Esophagus muscularis mucosa (tissue), 4 donors: ENCODE measurements at regions not wholly inside any gene's neighbourhood (a gene's known extent, or its start where the extent isn't known, plus 50 kb on each side); places are given as distances from the start of the nearest gene placed in this dataset.

Experiments used
- DNase-seq: peaks from one replicate; pipeline ENCODE4 v3.0.0-alpha.2; 2017; ENCODE audit errors: extremely low spot score
- H3K27ac ChIP-seq, 4 donors: fragments of 200-600 bp; sonication (generic); replicated peaks in 1 of 4; 1 replicate in 3 of 4; 2 replicates in 1 of 4; pipeline ENCODE4 v1.5.1; 2016 to 2019; ENCODE audit warnings: mild to moderate bottlenecking in 1 of 4
- H3K27me3 ChIP-seq, 4 donors: fragments of 200-600 bp; sonication (generic); one replicate each; pipeline versions ENCODE4 v1.5.1 to v1.6.0; 2016 to 2019
- H3K36me3 ChIP-seq, 4 donors: fragments of 200-600 bp; sonication (generic); one replicate each; pipeline ENCODE4 v1.5.1; 2016 to 2019
- H3K4me1 ChIP-seq, 4 donors: fragments of 200-600 bp; sonication (generic); one replicate each; pipeline ENCODE4 v1.5.1; 2016 to 2019
- H3K4me3 ChIP-seq, 4 donors: fragments of 200-600 bp; sonication (generic); 1 replicate in 2 of 4; 2 replicates in 2 of 4; pipeline ENCODE4 v1.5.1; 2016 to 2019; ENCODE audit warnings: mild to moderate bottlenecking in 4 of 4, moderate library complexity in 1 of 4
- H3K9me3 ChIP-seq, 4 donors: fragments of 200-600 bp; sonication (generic); 1 replicate in 3 of 4; 2 replicates in 1 of 4; pipeline ENCODE4 v1.5.1; 2016 to 2019
- EP300 ChIP-seq: sonication (generic); formaldehyde crosslinking; IDR thresholded peaks from one replicate; pipeline ENCODE4 v1.6.1; 2017; ENCODE audit warnings: antibody characterized with exemption
- POLR2A ChIP-seq: fragments of 450-650 bp; IDR thresholded peaks from one replicate; pipeline ENCODE4 v1.6.1; 2017; ENCODE audit warnings: antibody characterized with exemption, moderate library complexity, mild to moderate bottlenecking, low read depth
- POLR2AphosphoS5 ChIP-seq, 2 donors: sonication (generic); formaldehyde crosslinking; IDR thresholded peaks; one replicate each; pipeline ENCODE4 v1.6.1; 2017; ENCODE audit warnings: antibody characterized with exemption in 2 of 2
- WGBS: methylation state at CpG from one replicate; pipeline ENCODE4 v1.1.5; 2018; 5-methylcytosine and 5-hydroxymethylcytosine counted together
- intact Hi-C: fragments of 100-400 bp; cut with DNase I; formaldehyde crosslinking; loops from one replicate; pipeline ENCODE4 v1.15.1; 2023
- TF ChIP-seq, protein P1 (sequence below), 3 experiments: fragments of 200-600 bp in 2 of 3; fragments of 450-650 bp in 1 of 3; sonication (generic) in 2 of 3; IDR thresholded peaks; one replicate each; pipeline ENCODE4 v1.5.1; 2017 to 2019; ENCODE audit warnings: antibody characterized with exemption in 3 of 3, mild to moderate bottlenecking in 2 of 3, moderate library complexity in 1 of 3

DNA sequence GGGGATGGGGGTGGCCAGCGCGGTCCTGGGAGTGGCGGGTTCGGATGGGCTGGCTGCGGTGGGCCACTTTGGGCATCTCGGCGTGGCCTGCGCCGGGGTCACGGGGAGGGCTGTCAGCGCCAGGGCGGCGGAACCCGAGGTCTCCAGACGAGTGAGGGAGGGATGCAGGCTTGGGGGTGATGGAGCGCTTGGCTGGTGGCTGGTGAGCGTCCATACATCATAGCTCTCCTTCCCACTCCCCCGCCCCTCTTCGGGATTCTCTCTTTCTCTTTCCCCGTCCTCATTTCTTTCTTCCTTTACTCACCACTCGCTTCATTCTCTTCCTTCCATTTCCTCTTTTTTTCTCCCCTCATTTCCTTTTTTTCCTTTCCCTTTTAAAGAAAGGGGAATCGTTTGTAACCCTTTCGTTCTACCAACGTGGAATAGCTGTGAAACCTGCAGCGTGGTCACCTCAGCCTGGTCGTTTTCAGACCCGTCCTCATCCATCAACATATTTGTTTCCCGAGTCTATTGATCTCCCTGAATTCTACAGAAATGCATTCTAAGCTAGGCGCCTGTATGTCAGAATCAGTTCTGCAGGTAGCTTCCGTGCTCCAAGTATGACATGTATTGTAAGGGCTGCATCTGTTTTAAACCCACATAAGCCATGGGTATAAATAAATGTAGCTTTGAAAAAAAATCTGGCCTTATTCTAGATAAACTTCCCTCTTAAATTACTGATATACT is 260.3 kb upstream of the E2F7 start:
- intact Hi-C loops = no loop called here
- DNase-seq = no peak

DNA sequence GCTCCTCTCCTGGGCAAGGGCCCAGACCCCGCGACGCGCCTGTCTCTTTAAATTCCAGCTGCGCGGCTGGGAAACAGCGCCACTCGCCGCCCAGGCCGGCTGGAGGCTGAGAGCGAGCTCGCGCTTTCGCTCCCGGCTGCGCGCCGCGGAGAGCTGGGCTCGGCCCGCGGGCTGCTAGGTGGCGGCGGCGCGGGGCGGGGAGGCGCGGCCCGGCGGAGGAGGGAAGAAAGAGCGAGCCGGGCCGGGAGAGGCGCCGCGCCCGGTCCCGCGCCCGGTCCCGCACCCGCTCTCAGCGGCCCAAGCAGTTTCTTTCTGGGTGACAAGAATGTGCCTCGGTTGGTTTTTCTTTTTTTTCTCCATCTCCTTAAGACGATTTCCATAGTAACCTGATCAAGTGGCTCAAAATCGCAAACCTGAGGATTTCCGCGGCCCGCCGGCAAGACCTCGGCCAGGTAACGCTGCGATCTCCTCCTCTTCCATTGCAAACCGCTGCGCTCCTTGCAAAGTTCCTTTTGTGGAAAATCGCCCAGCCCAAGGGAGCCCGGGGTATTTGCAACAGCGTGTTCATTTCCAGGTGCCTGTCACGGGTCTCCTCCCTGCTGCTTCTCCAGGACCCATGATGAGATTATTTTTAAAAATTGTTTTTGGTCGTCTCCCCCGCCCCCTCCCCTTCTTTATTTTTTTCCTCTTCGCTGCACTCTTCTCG is 259.5 kb upstream of the E2F7 start:
- Histone ChIP-seq H3K4me1 (peaks cover 0 to 22% (median 20%) of the 10 kb centered on the region in 4 donors), H3K36me3 (no peaks in the 10 kb centered on the region), H3K4me3 (peak overlapping the region; percentile 57 to 63 (median 60)), H3K27me3 (peaks cover 0 to 9% (median 2%) of the 10 kb centered on the region in 4 donors), H3K27ac (peak overlapping the region in 3 of 4 donors; percentile 25 to 48 (median 31)), H3K9me3 (no peaks in the 10 kb centered on the region)
- TF ChIP-seq, protein P1, sequence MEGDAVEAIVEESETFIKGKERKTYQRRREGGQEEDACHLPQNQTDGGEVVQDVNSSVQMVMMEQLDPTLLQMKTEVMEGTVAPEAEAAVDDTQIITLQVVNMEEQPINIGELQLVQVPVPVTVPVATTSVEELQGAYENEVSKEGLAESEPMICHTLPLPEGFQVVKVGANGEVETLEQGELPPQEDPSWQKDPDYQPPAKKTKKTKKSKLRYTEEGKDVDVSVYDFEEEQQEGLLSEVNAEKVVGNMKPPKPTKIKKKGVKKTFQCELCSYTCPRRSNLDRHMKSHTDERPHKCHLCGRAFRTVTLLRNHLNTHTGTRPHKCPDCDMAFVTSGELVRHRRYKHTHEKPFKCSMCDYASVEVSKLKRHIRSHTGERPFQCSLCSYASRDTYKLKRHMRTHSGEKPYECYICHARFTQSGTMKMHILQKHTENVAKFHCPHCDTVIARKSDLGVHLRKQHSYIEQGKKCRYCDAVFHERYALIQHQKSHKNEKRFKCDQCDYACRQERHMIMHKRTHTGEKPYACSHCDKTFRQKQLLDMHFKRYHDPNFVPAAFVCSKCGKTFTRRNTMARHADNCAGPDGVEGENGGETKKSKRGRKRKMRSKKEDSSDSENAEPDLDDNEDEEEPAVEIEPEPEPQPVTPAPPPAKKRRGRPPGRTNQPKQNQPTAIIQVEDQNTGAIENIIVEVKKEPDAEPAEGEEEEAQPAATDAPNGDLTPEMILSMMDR (IDR thresholded peaks at IDR 0.05) = peak; percentile 21 to 46 (median 23)
- TF ChIP-seq POLR2AphosphoS5 (IDR thresholded peaks at IDR 0.05) = peak in 1 of 2 donors; percentile 3
- TF ChIP-seq EP300 = no peak
- TF ChIP-seq POLR2A = no peak
- no peak for DNase-seq
- under 1% methylated on average over 57 of the region's 64 CpGs for WGBS
- intact Hi-C loops = no loop called here

More for the DNA sequence above, 260.3 kb upstream of the E2F7 start:
- Histone ChIP-seq H3K4me3 (peak overlapping the region; percentile 57 to 63 (median 60)), H3K27ac (peak overlapping the region in 1 of 4 donors; percentile 25), H3K36me3 (no peaks in the 10 kb centered on the region), H3K4me1 (peaks cover 0 to 22% (median 20%) of the 10 kb centered on the region in 4 donors), H3K9me3 (no peaks in the 10 kb centered on the region), H3K27me3 (peaks cover 0 to 7% (median 2%) of the 10 kb centered on the region in 4 donors)
- 10% methylated on average over 27 of the region's 30 CpGs for WGBS
- TF ChIP-seq POLR2AphosphoS5 (IDR thresholded peaks at IDR 0.05) (no peak), POLR2A (no peak), EP300 (no peak)
- TF ChIP-seq, protein P1 (IDR thresholded peaks at IDR 0.05) = no peak

DNA sequence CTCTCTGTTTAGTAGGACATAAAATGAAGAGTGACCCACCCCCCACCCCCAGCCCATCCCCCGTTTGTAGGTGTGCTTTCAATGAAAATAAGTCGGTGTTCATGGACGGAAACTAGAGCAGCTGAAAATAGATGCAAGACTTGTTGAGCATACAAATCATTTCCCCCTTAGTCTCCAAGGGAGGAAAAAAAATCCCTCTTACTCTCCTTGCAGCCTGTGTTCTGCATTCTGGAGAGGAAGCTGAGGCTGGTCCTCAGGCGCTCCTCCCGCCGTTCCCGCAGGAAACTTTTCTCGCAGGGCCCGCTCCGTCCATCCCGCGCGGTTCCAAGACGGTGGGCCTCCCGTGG is 259.0 kb upstream of the E2F7 start:
- whole genome bisulfite sequencing = 0% methylated on average over 9 of the region's 15 CpGs
- Histone ChIP-seq H3K27me3 (peaks cover 0 to 9% (median 2%) of the 10 kb centered on the region in 4 donors), H3K9me3 (no peaks in the 10 kb centered on the region), H3K27ac (peak overlapping the region in 2 of 4 donors; percentile 25 to 48), H3K4me3 (peak overlapping the region; percentile 57 to 63 (median 60)), H3K36me3 (no peaks in the 10 kb centered on the region), H3K4me1 (peaks cover 0 to 22% (median 20%) of the 10 kb centered on the region in 4 donors)
- no peak for DNase-seq
- intact Hi-C loops = no loop called here
- TF ChIP-seq EP300 (no peak), POLR2A (no peak), POLR2AphosphoS5 (IDR thresholded peaks at IDR 0.05) (no peak)
- TF ChIP-seq, protein P1 (IDR thresholded peaks at IDR 0.05) = no peak

DNA sequence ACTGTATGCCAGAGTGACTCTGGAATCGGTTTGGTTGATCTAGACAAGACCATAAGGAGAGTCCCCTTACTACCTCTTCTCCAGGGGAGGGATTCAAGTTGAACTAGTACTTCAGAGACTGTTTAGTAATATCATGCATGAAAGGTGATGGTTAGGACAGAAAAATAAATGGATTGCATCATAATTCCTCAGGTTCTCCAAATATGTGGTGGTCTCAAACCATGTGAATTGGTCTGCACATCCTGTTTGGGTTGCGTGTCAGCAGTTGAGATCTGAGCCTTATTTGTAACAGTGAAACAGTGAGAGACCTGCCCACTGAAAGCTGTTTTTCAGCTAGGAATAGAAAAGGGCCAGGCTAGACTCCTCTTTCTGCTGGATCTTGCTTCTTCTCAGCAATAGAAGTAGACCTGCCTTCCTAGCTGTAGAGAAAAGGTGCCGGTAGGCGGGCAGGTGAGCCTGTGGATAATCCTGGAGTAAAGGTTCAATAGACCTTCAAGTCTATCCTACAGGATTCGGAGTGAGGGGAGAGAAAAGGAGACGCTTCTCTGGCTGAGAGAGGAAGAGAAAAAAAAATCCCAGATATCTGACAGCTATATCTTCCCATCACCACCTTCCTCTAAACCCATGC is 258.5 kb upstream of the E2F7 start:
- no peaks in the 10 kb centered on the region for H3K36me3 ChIP-seq
- peaks cover 0 to 22% (median 20%) of the 10 kb centered on the region in 4 donors for H3K4me1 ChIP-seq
- no peak overlapping the region for H3K27ac ChIP-seq
- intact Hi-C loops = no loop called here
- no peak for DNase-seq
- no peaks in the 10 kb centered on the region for H3K9me3 ChIP-seq
- 75% methylated on average over 6 of the region's 6 CpGs for WGBS
- no peak for TF ChIP-seq POLR2AphosphoS5 (IDR thresholded peaks at IDR 0.05)
- peak overlapping the region; percentile 57 to 63 (median 60) for H3K4me3 ChIP-seq
- peaks cover 0 to 9% (median 2%) of the 10 kb centered on the region in 4 donors for H3K27me3 ChIP-seq

DNA sequence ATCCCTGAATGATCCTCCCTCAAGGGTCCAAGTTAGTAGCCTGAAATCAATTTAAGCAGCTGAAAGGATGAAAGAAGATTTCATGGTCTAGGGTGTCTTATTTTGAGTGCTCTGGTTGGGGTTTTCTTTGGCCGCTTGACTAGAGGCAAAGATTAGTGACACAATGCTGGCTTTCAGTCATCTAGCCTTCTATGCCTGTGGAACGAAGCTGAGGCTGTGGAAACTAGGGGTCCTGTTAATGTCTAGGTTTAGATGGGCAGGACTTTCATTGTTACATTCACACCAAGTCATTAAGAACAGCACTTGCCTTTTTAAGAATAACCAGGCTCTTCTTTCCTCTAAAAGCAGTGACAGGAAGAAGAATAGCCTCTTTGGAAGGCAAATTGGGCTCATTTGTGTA is 253.8 kb upstream of the E2F7 start:
- TF ChIP-seq POLR2AphosphoS5 (IDR thresholded peaks at IDR 0.05) = no peak
- TF ChIP-seq POLR2A = no peak
- H3K4me1 ChIP-seq = peaks cover 0 to 4% (median 4%) of the 10 kb centered on the region in 4 donors
- WGBS = 74% methylated on average over 2 of the region's 2 CpGs
- peaks cover 0 to 9% (median 2%) of the 10 kb centered on the region in 4 donors for H3K27me3 ChIP-seq
- no peaks in the 10 kb centered on the region for H3K9me3 ChIP-seq
- DNase-seq = no peak
- no peak overlapping the region for H3K27ac ChIP-seq
- intact Hi-C loops = no loop called here
- no peak overlapping the region for H3K4me3 ChIP-seq
- H3K36me3 ChIP-seq = no peaks in the 10 kb centered on the region
